Activated T-helper 2 cell treated with anti-CD3 and anti-CD28 coated beads, Interferon-gamma antibody, Interleukin-2, Interleukin-4, amounts not matched to agents 10 μg/mL and 5 μg/mL and 100 μg/mL, durations not matched to agents 14 hours and 24 hours and 36 hours (primary cell): ENCODE measurements at regions not wholly inside any gene's neighbourhood (a gene's known extent, or its start where the extent isn't known, plus 50 kb on each side); places are given as distances from the start of the nearest gene placed in this dataset.
"Not testable (repeated sequence)": the region's sequence is repeated elsewhere in the genome, so short reads cannot be mapped to it uniquely, and the experiment has no call there.

ENCODE experiments used
- DNase-seq: peaks from one replicate; pipeline ENCODE4 v3.0.0; 2021; ENCODE audit warnings: low spot score
- H3K27ac Mint-ChIP-seq: one replicate; pipeline ENCODE4 v1.8.0; 2021; ENCODE audit warnings: mixed read lengths
- H3K27me3 Mint-ChIP-seq: one replicate; pipeline ENCODE4 v1.8.0; 2021; ENCODE audit warnings: low read depth, mixed read lengths
- H3K36me3 Mint-ChIP-seq: one replicate; pipeline ENCODE4 v1.8.0; 2021; ENCODE audit warnings: low read depth, mixed read lengths
- H3K4me1 Mint-ChIP-seq: one replicate; pipeline ENCODE4 v1.8.0; 2021; ENCODE audit warnings: low read depth, mixed read lengths
- H3K4me3 Mint-ChIP-seq: one replicate; pipeline ENCODE4 v1.8.0; 2021; ENCODE audit warnings: low read depth, mild to moderate bottlenecking, moderate library complexity, mixed read lengths
- H3K9me3 Mint-ChIP-seq: one replicate; pipeline ENCODE4 v1.8.0; 2021; ENCODE audit warnings: mixed read lengths
- intact Hi-C: fragments of 100-400 bp; cut with micrococcal nuclease; formaldehyde crosslinking; loops from one replicate; pipeline ENCODE4 v1.15.1; 2023

DNA sequence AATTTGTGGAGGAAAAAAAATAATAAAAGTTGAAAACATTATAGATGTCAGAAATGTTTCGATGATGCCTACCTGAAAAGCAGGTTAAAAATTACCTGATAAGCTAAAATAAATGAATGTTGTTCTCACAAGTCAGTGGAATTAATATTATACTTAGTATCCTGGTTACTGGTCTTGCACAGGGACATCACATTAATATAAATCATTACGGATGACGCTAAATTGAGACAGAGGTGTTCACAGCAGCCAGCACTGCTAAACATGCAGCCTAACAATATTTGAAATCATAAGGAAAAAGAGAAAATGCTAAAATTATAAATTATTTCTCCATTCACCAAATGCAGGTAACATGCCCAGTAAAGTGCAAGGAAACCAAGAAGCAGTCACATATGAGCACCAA lies 1130.0 kb downstream of the STPG2 start:
- no peak overlapping the region for H3K27ac Mint-ChIP-seq
- no peaks in the 10 kb centered on the region for H3K36me3 Mint-ChIP-seq
- no peak for DNase-seq
- no peaks in the 10 kb centered on the region for H3K9me3 Mint-ChIP-seq
- no peaks in the 10 kb centered on the region for H3K4me1 Mint-ChIP-seq
- H3K27me3 Mint-ChIP-seq, result no peaks in the 10 kb centered on the region
- H3K4me3 Mint-ChIP-seq, result no peak overlapping the region
- intact Hi-C loops, result no loop called here

DNA sequence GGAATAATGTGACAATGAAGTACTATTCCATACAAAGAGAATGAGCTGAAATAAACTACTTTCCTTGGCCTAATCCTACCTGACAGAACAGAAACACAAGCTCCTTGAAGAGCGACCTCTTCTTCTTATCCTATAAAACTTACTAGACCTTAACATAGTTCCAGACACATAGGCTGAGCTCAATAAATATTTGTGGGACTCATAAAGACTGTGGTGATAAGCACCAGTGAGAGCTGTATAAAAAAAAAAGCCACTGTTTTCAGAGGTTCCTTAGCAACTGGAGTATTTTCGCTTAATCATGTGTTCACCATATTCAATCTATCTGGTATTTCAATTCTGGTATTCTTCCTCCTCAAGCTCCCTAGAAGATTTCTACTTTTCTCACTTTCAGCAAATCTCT lies 1129.6 kb downstream of the STPG2 start:
- intact Hi-C loops, result no loop called here
- Mint-ChIP-seq H3K9me3 (no peaks in the 10 kb centered on the region), H3K4me1 (no peaks in the 10 kb centered on the region), H3K27me3 (no peaks in the 10 kb centered on the region), H3K27ac (no peak overlapping the region), H3K4me3 (no peak overlapping the region), H3K36me3 (no peaks in the 10 kb centered on the region)
- no peak for DNase-seq

- H3K9me3 Mint-ChIP-seq, result peaks cover 4% of the 10 kb centered on the region
These were observed 1128.0 kb downstream of the STPG2 start for GRCh38 chr4:97015301-97015700.

DNA sequence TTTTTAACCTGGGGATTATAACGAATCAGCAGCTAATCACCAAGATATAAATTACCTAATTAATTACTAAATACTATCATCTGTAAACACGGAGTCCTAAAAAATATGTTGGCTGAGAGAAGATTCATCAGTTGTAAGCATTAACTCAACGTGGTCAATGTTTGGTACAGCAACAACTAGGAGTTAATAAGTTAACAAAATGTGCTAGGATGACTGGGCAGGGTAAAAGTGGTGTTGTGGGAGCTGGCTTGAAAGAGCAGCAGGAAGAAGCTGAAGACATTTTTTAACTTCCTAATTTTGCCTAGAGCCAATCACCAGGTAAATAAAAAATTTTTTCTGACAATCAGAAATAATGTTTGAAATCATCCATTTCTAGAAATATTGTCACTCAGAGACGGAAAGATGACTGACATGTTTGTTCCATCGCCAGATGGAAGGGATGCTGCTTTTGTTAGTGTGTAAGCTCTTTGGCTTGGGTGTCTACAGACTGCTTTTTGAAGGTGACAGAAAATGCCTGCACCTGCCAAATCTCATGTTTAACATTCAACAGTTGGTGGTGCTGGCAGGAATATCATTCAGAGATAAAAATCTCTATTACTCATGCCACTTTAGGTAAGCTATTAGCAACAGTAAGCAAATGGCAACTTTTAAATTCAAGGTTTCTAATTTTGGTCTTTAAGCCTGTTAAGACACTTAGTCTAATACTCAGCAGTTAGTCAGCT lies 1126.9 kb downstream of the STPG2 start:
- Mint-ChIP-seq H3K9me3 (peaks cover 4% of the 10 kb centered on the region), H3K27ac (no peak overlapping the region), H3K4me3 (no peak overlapping the region), H3K27me3 (no peaks in the 10 kb centered on the region), H3K4me1 (no peaks in the 10 kb centered on the region), H3K36me3 (no peaks in the 10 kb centered on the region)
- DNase-seq, result no peak
- intact Hi-C loops, result no loop called here

More at GRCh38 chr4:97015301-97015700, 1128.0 kb downstream of the STPG2 start:
- DNase-seq, result no peak
- Mint-ChIP-seq H3K4me1 (no peaks in the 10 kb centered on the region), H3K27ac (no peak overlapping the region), H3K27me3 (no peaks in the 10 kb centered on the region), H3K4me3 (no peak overlapping the region), H3K36me3 (no peaks in the 10 kb centered on the region)
- intact Hi-C loops, result no loop called here

DNA sequence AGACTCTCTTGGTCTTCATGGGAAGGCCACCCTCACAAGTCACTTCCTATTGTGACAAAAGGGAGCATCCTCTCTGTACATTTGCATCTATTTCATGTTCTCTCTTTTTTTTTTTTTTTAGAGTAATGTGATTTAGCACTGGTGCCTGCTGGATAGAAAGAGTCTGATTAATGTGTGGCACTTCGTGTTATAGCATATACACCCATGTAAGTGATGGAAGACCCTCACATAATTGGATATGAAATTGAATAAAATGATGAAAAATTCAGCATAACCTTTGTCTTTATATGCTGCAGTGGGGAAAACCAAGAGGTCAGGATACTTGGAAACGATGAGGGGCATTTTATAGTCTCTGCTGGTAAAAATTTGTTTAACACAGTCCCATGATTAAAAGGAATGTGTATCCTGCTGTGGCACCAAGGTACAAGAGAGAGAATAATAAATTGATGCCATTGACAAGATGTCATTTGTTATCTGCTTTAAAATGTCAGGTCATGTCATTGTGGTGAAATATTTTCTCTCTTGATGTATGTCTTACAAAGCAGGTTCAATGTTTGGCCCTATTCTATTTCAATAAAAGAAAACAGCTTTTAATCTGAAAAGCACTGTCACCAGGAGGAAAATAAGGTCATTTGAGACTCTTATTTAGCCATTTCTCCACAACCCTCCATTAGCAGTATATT lies 1115.4 kb downstream of the STPG2 start:
- Mint-ChIP-seq H3K9me3 (no peaks in the 10 kb centered on the region), H3K4me3 (no peak overlapping the region), H3K27me3 (no peaks in the 10 kb centered on the region), H3K4me1 (no peaks in the 10 kb centered on the region), H3K27ac (no peak overlapping the region), H3K36me3 (no peaks in the 10 kb centered on the region)
- intact Hi-C loops, result no loop called here
- no peak for DNase-seq

DNA sequence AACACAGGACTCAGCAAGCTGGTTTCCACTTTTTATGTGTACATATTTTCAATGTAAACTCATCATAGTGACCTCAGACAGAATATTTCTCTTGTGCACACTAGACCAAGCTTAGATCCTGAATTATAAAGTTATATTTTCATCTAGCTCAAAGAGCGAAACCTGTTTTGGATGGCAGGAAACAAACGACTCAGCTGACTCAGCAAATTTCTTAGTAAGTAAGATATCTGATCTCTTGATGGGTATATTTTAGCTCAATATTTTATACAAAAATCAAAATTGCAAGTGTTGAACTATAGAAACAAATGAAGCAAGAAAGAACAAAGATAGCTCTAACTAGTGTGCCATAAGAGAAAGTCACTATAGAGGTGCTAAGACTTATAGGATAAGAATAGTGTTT lies 1114.5 kb downstream of the STPG2 start:
- H3K9me3 Mint-ChIP-seq, result no peaks in the 10 kb centered on the region
- intact Hi-C loops, result no loop called here
- H3K27ac Mint-ChIP-seq, result no peak overlapping the region
- no peaks in the 10 kb centered on the region for H3K4me1 Mint-ChIP-seq
- no peaks in the 10 kb centered on the region for H3K36me3 Mint-ChIP-seq
- DNase-seq, result no peak
- no peaks in the 10 kb centered on the region for H3K27me3 Mint-ChIP-seq
- no peak overlapping the region for H3K4me3 Mint-ChIP-seq

DNA sequence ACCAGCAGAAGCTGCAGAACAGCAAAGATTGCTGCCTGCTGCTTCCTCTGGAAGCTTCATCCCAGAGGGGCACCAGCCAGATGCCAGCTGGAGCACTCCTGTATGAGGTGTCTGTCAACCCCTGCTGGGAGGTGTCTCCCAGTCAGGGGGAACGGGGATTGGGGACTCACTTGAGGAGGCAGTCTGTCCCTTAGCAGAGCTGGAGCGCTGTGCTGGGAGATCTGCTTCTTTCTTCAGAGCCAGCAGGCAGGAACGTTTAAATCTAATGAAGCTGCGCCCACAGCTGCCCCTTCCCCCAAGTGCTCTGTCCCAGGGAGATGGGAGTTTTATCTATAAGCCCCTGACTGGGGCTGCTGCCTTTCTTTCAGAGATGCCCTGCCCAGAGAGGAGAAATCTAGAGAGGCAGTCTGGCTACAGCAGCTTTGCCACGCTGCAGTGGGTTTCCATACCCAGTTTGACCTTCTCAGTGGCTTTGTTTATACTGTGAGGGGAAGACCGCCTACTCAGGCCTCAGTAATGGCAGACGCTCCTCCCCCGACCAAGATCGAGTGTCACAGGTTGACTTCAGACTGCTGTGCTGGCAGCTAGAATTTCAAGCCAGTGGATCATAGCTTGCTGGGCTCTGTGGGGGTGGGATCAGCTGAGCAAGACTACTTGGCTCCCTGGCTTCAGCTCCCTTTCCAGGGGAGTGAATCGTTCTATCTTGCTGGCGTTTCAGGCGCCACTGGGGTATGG lies 1105.7 kb downstream of the STPG2 start:
- DNase-seq, H3K4me3 Mint-ChIP-seq, intact Hi-C loops, H3K27ac Mint-ChIP-seq, H3K4me1 Mint-ChIP-seq, H3K36me3 Mint-ChIP-seq, H3K27me3 Mint-ChIP-seq, H3K9me3 Mint-ChIP-seq: not testable (repeated sequence)

DNA sequence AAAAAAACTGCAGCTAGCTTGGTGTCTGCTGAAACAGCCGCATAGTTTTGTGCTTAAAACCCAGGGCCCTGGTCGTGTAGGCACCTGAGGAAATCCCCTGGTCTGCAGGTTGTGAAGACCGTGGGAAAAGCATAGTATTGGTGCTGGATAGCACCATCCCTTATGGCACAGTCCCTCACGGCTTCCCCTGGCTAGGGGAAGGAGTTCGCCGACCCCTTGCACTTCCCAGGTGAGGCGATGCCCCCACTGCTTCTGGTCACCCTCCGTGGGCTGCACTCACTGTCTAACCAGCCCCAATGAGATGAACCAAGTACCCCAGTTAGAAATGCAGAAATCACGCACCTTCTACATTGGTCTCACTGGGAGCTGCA lies 1105.1 kb downstream of the STPG2 start:
- H3K36me3 Mint-ChIP-seq, result no peaks in the 10 kb centered on the region
- intact Hi-C loops, result no loop called here
- H3K27ac Mint-ChIP-seq, result no peak overlapping the region
- H3K27me3 Mint-ChIP-seq, result no peaks in the 10 kb centered on the region
- no peak overlapping the region for H3K4me3 Mint-ChIP-seq
- H3K9me3 Mint-ChIP-seq, result peaks cover 10% of the 10 kb centered on the region
- no peaks in the 10 kb centered on the region for H3K4me1 Mint-ChIP-seq
- DNase-seq, result no peak

DNA sequence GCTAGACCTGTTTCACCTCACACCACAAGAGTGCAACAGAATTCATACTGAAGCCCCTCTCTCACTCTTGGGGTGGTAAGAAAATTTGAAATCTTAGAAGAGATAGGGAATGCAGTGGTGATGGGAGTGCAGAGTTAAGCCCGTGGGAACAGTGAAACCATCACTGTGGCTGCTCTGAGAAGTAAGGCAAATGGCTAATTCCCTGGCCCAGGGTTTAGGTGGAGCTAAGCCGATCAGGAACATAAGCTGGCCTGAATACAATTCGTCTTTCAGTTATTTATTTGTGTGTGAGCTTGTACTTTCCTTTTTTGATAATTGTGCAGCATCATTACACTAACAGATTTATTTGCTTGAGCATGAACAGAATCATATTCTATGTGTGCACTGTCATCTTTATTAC lies 1070.6 kb downstream of the STPG2 start:
- no peaks in the 10 kb centered on the region for H3K9me3 Mint-ChIP-seq
- no peak overlapping the region for H3K27ac Mint-ChIP-seq
- H3K27me3 Mint-ChIP-seq, result no peaks in the 10 kb centered on the region
- no peaks in the 10 kb centered on the region for H3K4me1 Mint-ChIP-seq
- intact Hi-C loops, result no loop called here
- H3K4me3 Mint-ChIP-seq, result no peak overlapping the region
- H3K36me3 Mint-ChIP-seq, result no peaks in the 10 kb centered on the region
- no peak for DNase-seq

DNA sequence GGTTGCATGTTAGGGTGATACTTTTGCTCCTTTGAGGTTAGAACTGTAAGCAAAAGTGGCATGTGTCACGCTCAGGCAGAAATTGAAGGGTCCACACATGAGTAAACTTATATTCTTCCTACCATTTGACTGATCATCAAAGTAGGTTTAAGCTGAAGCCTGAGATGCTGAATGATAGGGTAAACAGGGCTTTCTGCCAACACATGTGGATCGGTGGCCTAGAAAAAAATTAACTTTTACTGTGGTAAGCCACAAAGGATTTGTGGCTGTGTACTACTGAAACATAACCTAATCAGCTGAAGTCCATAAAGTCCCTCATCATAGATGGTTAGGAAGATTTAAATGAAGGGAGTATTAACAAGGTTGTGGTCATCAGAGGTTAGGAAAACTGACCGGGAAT lies 1070.1 kb downstream of the STPG2 start:
- no peak for DNase-seq
- no peak overlapping the region for H3K4me3 Mint-ChIP-seq
- H3K36me3 Mint-ChIP-seq, result no peaks in the 10 kb centered on the region
- H3K4me1 Mint-ChIP-seq, result no peaks in the 10 kb centered on the region
- H3K9me3 Mint-ChIP-seq, result no peaks in the 10 kb centered on the region
- intact Hi-C loops, result no loop called here
- H3K27me3 Mint-ChIP-seq, result no peaks in the 10 kb centered on the region
- no peak overlapping the region for H3K27ac Mint-ChIP-seq

DNA sequence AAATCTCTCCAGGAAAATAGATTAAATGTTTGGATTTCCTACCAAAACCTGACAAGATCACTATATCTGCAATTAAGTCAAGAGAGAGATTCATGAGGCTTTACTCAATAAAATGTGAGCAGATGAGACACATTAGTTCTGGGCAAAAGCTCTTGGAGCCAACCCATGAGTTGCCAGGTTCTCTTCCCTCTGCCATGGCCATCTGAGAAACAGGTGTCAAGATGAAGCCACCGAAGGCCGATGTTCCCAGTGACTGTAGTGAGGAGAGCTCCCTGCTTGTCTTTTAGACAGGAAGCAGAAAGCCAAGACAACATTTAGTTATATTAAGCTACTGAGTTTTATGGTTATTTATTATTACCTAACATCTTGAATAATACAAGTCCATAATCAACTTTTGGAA lies 1068.7 kb downstream of the STPG2 start:
- no peaks in the 10 kb centered on the region for H3K36me3 Mint-ChIP-seq
- H3K27ac Mint-ChIP-seq, result no peak overlapping the region
- DNase-seq, result no peak
- intact Hi-C loops, result no loop called here
- H3K27me3 Mint-ChIP-seq, result no peaks in the 10 kb centered on the region
- H3K9me3 Mint-ChIP-seq, result no peaks in the 10 kb centered on the region
- H3K4me1 Mint-ChIP-seq, result no peaks in the 10 kb centered on the region
- H3K4me3 Mint-ChIP-seq, result no peak overlapping the region

DNA sequence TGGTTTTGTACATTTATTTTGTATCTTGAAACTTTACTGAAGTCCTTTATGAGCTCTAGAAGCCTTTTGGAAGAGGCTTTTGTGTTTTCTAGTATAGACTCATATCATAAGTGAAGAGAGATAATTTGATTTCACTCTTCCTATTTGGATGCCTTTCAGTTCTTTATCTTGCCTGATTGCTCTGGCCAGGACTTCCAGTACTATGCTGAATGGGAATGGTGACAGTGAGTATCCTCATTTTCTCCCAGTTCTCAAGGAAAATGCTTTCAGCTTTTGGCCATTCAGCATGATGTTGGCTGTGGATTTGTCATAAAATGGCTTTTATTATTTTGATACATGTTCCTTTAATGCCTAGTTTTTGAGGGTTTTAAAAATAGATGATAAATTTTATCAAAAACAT lies 1061.3 kb downstream of the STPG2 start:
- no peak overlapping the region for H3K4me3 Mint-ChIP-seq
- H3K36me3 Mint-ChIP-seq, result no peaks in the 10 kb centered on the region
- no peaks in the 10 kb centered on the region for H3K4me1 Mint-ChIP-seq
- intact Hi-C loops, result no loop called here
- H3K9me3 Mint-ChIP-seq, result peaks cover 5% of the 10 kb centered on the region
- H3K27ac Mint-ChIP-seq, result no peak overlapping the region
- DNase-seq, result no peak
- no peaks in the 10 kb centered on the region for H3K27me3 Mint-ChIP-seq

DNA sequence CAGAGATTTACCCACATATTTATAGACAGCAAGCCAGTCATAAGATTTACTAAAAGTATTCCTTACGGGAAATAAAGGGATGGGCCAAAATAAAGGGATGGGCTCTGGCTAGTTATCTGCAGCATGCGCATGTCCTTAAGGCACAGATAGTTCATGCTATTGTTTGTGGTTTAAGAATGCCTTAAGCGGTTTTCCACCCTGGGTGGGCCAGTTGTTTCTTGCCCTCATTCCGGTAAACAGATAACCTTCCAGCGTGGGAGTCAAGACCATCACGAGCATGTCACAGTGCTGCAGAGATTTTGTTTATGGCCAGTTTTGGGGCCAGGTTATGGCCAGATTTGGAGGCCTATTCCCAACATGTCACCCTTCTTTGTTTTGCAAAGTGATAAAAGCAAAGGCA lies 1046.2 kb downstream of the STPG2 start:
- H3K4me3 Mint-ChIP-seq, intact Hi-C loops, H3K9me3 Mint-ChIP-seq, H3K27me3 Mint-ChIP-seq, DNase-seq, H3K4me1 Mint-ChIP-seq, H3K27ac Mint-ChIP-seq, H3K36me3 Mint-ChIP-seq: not testable (repeated sequence)
